ENCODE measurements at regions not wholly inside any gene's neighbourhood (a gene's known extent, or its start where the extent isn't known, plus 50 kb on each side); places are given as distances from the start of the nearest gene placed in this dataset.

- no peak for DNase-seq (ENCODE audit: low spot score)
Measured at GRCh38 chr5:120738568-120738967, 274.5 kb downstream of the PRR16 start.

DNA sequence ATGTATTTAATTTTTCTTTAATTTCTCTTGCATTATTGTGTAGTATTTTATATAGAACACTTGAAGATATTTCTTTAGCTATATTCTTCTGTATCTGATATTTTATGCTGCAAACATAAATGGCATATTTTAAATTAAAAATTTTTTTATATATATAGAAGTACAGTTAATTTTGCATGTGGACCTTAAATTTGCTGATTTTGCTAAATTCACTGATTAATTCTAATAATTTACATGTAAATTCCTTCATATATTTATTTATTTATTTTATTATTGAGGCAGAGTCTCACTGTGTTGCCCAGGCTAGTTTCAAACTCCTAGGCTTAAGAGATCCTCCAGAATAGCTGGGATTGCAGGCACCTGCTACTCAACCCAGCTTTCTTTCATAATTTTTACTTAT, 276.9 kb downstream of the PRR16 start:
- DNase-seq (ENCODE audit: low spot score): no peak

DNA sequence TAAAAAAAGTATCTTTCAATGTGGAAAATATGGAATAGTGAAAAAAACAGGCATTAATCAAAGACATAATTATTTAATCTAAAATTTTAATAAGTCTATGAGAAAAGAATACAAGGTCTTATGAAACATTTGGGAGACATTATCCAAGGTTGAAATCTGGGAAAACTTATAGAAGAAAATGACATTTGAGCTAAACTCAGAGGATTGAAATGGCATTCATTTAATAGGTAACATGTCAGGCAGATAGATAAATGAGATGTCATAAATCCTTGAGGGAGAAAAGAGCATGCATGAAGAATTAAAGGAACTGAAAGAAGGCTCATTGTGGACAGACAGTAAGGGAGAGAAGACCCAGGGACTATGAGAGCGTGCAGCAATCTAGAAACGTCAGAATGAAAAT, 284.4 kb downstream of the PRR16 start:
- DNase-seq (ENCODE audit: low spot score): no peak

GRCh38 chr5:120749737-120750136, 285.6 kb downstream of the PRR16 start:
- no peak for DNase-seq (ENCODE audit: low spot score)

DNA sequence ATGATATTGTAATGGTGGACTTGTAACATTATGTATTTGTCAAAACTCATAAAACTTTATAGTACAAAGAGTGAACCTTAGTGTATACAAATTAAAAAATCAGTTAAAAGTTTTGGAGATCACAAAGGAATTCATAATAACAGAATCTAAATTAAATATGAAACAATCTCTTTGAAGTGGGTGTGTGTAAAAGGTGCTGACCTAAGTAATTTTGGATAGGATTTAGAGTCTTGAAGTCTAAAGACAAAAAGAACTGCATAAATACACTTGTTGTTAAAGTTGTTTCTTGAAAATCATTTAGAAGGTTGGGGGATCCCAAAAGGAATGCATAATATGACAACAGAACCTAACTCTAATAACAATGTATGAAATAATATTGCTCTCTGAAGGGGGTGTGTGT, 295.5 kb downstream of the PRR16 start:
- no peak for DNase-seq (ENCODE audit: low spot score)

DNA sequence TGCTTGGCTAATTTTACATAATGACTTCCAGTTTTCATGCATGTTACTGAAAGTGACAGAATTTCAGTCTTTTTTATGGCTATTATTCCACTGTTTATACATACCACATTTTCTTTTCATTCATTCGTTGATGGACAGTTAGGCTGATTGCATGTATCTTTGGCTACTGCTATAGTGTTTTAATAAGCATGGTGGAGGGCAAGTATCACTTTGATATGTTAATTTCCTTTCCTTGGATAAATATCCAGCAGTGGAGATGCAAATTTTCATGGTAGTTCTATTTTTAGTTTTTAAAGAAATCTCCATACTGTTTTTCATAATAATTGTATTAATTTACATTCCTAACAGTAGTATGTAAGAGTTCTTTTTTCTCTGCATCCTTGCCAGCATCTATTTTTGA, 297.9 kb downstream of the PRR16 start:
- DNase-seq (ENCODE audit: low spot score): no peak

GRCh38 chr5:120765189-120765588, 301.1 kb downstream of the PRR16 start:
- DNase-seq (ENCODE audit: low spot score): no peak

- no peak for DNase-seq (ENCODE audit: low spot score)
Measured at GRCh38 chr5:120767178-120767820, 303.2 kb downstream of the PRR16 start.

- DNase-seq (ENCODE audit: low spot score): no peak
Measured at GRCh38 chr5:120769312-120769872, 305.3 kb downstream of the PRR16 start.

DNA sequence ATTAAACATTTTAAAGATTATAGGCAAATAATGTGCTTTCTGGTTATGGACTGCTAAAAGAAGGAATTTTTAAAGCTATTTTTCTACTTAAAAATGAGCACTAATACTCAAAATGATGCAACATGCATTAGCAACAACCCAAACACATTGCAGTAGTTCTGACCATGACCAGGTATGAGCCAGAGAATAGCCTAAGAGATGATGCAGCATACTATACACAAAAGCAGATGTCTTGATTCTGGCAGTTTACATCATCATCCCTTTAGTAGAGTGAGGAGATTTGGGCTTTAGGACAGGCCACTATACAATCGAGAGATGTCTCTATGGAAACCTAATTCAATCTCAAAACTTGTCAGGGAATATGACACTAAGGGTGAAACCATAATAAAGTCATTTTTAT, 307.1 kb downstream of the PRR16 start:
- no peak for DNase-seq (ENCODE audit: low spot score)

- no peak for DNase-seq (ENCODE audit: low spot score)
Measured at GRCh38 chr5:120778491-120779484, 314.7 kb downstream of the PRR16 start.

GRCh38 chr5:120779674-120780073, 315.6 kb downstream of the PRR16 start:
- no peak for DNase-seq (ENCODE audit: low spot score)

DNA sequence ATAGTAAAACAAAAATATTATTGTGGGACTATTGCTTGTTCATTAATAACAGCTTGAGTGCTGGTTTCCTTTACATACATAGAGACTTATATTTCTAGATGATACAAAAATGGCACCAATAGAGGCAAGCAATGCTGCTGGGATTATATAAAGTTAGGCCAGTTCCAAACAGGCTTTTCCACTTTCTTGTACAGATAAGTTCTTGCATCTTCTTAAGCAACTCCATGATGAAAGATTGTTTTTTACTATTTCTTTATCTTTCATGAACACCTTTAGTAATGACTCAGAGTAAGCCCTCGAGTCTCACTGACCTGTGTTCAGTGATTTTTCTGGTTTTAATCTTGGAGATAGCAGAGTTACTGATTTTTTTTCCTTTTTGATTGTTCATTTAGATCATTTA, 324.4 kb downstream of the PRR16 start:
- DNase-seq (ENCODE audit: low spot score): no peak

GRCh38 chr5:120789918-120790317, 325.8 kb downstream of the PRR16 start:
- no peak for DNase-seq (ENCODE audit: low spot score)

DNA sequence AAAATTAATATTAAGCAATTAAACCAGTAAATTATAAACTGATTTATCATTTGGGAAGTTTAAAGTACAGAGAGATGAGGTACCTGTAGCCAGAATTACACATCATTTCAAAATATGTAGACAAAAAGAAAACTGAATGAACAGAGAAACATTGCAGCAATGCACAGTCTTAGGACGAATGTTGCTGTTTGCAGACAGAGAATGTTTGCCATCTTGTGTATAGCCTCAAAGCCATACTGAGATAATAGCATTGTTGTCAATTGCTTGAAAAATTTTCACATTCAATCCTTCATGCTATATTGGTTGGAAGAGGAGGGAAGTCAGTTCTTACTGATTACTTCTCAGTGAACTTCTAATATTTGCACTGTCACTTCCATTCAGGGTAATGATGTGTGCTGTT, 326.2 kb downstream of the PRR16 start:
- no peak for DNase-seq (ENCODE audit: low spot score)

DNA sequence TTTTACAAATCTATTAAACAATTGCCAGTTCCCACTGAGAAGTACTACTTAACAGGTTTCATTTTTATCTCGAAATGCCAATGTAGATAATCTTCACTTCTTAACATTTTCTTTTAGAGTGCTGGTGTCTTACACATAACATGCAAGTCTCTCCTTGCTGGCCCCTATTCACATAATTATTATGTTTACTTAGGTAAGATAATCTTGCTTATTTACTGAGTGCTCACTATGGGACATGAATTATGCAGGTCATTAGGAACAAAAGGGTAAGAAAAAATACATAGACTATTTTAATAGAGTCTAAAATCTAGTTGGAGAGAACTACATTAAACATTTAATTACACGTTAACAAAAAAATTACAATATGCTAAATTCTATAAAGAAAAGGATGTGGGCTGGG, 328.4 kb downstream of the PRR16 start:
- DNase-seq (ENCODE audit: low spot score): no peak

DNA sequence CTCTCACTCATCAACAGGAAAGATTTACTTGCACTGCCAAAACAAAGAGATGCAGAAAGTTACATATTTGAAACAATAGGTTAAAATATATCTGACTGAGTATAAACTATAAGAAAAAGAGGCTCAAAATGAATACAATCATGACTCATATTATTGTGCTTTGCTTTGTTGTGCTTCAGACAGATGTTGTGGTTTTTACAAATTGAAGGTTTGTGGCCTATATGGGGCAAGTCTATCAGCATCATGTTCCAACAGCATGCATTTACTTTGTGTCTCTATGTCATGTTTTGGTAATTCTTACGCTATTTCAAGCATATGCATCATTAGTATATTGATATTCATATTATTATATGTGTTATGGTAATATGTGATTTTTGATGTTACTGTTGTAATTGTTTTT, 330.0 kb downstream of the PRR16 start:
- DNase-seq (ENCODE audit: low spot score): no peak

- peak; percentile 12 for DNase-seq (ENCODE audit: low spot score)
Measured at GRCh38 chr5:120803282-120803681, 339.2 kb downstream of the PRR16 start.

GRCh38 chr5:120805131-120805530, 341.0 kb downstream of the PRR16 start:
- DNase-seq (ENCODE audit: low spot score): no peak

DNA sequence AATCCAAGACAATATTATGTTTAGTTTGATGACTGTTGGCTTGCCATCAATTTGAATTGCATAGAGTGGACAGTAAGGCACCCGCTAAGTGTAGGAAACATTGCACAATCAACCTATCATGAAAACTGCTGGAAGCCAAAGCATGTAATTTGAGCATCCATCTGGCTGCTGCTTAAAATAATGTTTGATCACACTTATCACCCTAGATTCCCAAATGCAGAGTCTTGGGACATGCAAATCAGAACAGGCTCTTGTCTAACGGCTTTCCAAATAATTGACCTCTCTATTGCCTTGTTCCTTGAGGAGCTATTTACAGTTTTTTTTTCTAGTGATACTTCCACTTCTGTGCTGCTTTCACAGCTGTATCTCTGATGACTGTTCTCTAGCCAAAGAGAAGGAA, 342.1 kb downstream of the PRR16 start:
- DNase-seq (ENCODE audit: low spot score): no peak

DNA sequence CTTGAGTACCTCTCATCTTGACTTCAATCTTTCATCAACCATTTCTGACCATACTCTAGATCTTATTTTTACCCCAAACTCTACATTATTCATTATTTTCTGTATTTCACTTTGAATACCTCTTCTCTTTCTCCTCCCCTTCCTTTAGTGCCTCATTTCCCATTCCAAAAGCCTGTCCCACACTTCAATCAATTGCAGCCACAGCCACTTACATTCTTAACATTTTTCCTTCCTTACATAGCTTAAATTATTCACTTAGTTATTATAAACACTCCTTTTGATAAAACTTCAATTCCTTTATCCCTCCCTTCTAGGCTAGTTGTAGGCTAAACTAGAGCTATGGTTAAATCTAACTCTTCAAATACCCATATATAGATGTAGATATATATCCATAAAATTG, 344.0 kb downstream of the PRR16 start:
- no peak for DNase-seq (ENCODE audit: low spot score)

DNA sequence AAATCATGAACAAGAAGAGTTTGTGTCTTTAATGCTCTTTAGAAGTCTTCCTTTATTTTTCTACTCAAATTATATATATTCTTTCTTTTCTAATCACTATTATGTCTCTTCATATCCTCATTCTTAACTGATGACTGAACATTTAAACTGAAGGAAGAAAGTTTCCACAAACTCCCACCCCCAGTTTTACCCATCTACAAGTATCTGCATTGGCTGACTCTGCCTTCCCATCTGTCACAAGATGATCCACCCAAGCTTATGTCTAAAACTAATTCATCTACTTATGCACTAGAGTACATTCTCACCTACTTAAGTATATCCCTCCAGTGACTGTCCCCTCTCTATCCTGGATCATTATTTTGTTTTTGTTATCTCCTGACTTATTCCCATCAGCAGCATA, 344.5 kb downstream of the PRR16 start:
- no peak for DNase-seq (ENCODE audit: low spot score)

GRCh38 chr5:120813551-120813950, 349.5 kb downstream of the PRR16 start:
- DNase-seq (ENCODE audit: low spot score): no peak
